H9 (cell line): ENCODE measurements at regions not wholly inside any gene's neighbourhood (a gene's known extent, or its start where the extent isn't known, plus 50 kb on each side); places are given as distances from the start of the nearest gene placed in this dataset.

Source experiments
- DNase-seq: peaks from one replicate; pipeline ENCODE4 v3.0.0-alpha.2; 2017
- H2AFZ ChIP-seq: one replicate; pipeline ENCODE4 v1.6.1; 2013; ENCODE audit warnings: mild to moderate bottlenecking, low read length, control low read depth, moderate library complexity
- H2AK5ac ChIP-seq: 2 replicates; pipeline ENCODE4 v1.6.1; 2013; ENCODE audit warnings: low read length, control low read depth, mixed read lengths; ENCODE audit not compliant: insufficient read length
- H2BK120ac ChIP-seq: one replicate; pipeline ENCODE4 v1.6.1; 2013; ENCODE audit warnings: low read depth, mild to moderate bottlenecking, low read length, control low read depth, inconsistent platforms; ENCODE audit not compliant: poor library complexity, severe bottlenecking
- H2BK12ac ChIP-seq: 2 replicates; pipeline ENCODE4 v1.6.1; 2013; ENCODE audit warnings: low read length, control low read depth, mixed read lengths, low read depth; ENCODE audit not compliant: insufficient read length
- H2BK15ac ChIP-seq: 2 replicates; pipeline ENCODE4 v1.6.1; 2013; ENCODE audit warnings: low read depth, low read length, control low read depth
- H2BK20ac ChIP-seq: one replicate; pipeline ENCODE4 v1.6.1; 2013; ENCODE audit warnings: low read depth, mild to moderate bottlenecking, low read length, control low read depth, inconsistent platforms; ENCODE audit not compliant: poor library complexity, severe bottlenecking
- H2BK5ac ChIP-seq: 2 replicates; pipeline ENCODE4 v1.6.1; 2013; ENCODE audit warnings: low read length, control low read depth, mixed read lengths; ENCODE audit not compliant: insufficient read length
- H3K14ac ChIP-seq: 2 replicates; pipeline ENCODE4 v1.6.1; 2013; ENCODE audit warnings: low read length, control low read depth; ENCODE audit not compliant: insufficient read depth
- H3K18ac ChIP-seq: 2 replicates; pipeline ENCODE4 v1.6.1; 2013; ENCODE audit warnings: low read depth, mild to moderate bottlenecking, mixed read lengths, low read length, control low read depth; ENCODE audit not compliant: insufficient read length
- H3K23ac ChIP-seq: 2 replicates; pipeline ENCODE4 v1.6.1; 2013; ENCODE audit warnings: low read length, control low read depth, mixed read lengths, low read depth; ENCODE audit not compliant: insufficient read length
- H3K23me2 ChIP-seq: 2 replicates; pipeline ENCODE4 v1.6.1; 2013; ENCODE audit warnings: low read depth, mild to moderate bottlenecking, mixed read lengths, low read length, control low read depth; ENCODE audit not compliant: insufficient read length, poor library complexity, severe bottlenecking
- H3K27ac ChIP-seq: 2 replicates; pipeline ENCODE4 v1.5.1; 2013; ENCODE audit warnings: low read length, control low read depth, mixed read lengths, low read depth; ENCODE audit not compliant: insufficient read length
- H3K27me3 ChIP-seq: 2 replicates; pipeline ENCODE4 v1.6.1; 2013; ENCODE audit warnings: low read length, control low read depth, inconsistent platforms; ENCODE audit not compliant: insufficient read depth
- H3K4ac ChIP-seq: 2 replicates; pipeline ENCODE4 v1.6.1; 2013; ENCODE audit warnings: low read depth, mild to moderate bottlenecking, control low read depth, inconsistent platforms, low read length, moderate library complexity
- H3K4me1 ChIP-seq: 2 replicates; pipeline ENCODE4 v1.6.1; 2013; ENCODE audit warnings: low read length, control low read depth, inconsistent platforms; ENCODE audit not compliant: insufficient read depth
- H3K4me2 ChIP-seq: 2 replicates; pipeline ENCODE4 v1.6.1; 2013; ENCODE audit warnings: low read length, control low read depth, mixed read lengths; ENCODE audit not compliant: insufficient read length, insufficient read depth
- H3K56ac ChIP-seq: 2 replicates; pipeline ENCODE4 v1.6.1; 2013; ENCODE audit warnings: low read depth, mild to moderate bottlenecking, mixed read lengths, low read length, control low read depth; ENCODE audit not compliant: insufficient read length
- H3K79me1 ChIP-seq: 2 replicates; pipeline ENCODE4 v1.6.1; 2013; ENCODE audit warnings: low read depth, mild to moderate bottlenecking, moderate library complexity, low read length, control low read depth, inconsistent platforms; ENCODE audit not compliant: insufficient read depth, poor library complexity, severe bottlenecking
- H3K79me2 ChIP-seq: 2 replicates; pipeline ENCODE4 v1.6.1; 2013; ENCODE audit warnings: low read length, control low read depth, inconsistent platforms; ENCODE audit not compliant: insufficient read depth
- H3K9ac ChIP-seq: 2 replicates; pipeline ENCODE4 v1.6.1; 2013; ENCODE audit warnings: low read length, control low read depth, mixed read lengths; ENCODE audit not compliant: insufficient read length; ENCODE audit errors: extremely low read depth
- H3K9me3 ChIP-seq: one replicate; pipeline ENCODE4 v1.6.1; 2013; ENCODE audit warnings: low read depth, low read length, inconsistent platforms; ENCODE audit not compliant: control insufficient read depth
- H3T11ph ChIP-seq: one replicate; pipeline ENCODE4 v1.6.1; 2013; ENCODE audit warnings: mild to moderate bottlenecking, low read length, control low read depth, inconsistent platforms
- H4K20me1 ChIP-seq: one replicate; pipeline ENCODE4 v1.6.1; 2013; ENCODE audit not compliant: control insufficient read depth, insufficient read length, insufficient read depth
- H4K5ac ChIP-seq: 2 replicates; pipeline ENCODE4 v1.6.1; 2013; ENCODE audit warnings: low read depth, mild to moderate bottlenecking, mixed read lengths, low read length, control low read depth; ENCODE audit not compliant: insufficient read length
- H4K8ac ChIP-seq: replicated peaks from 2 replicates; pipeline ENCODE4 v1.6.1; 2013; ENCODE audit warnings: low read length, control low read depth, mixed read lengths, low read depth; ENCODE audit not compliant: insufficient read length
- H4K91ac ChIP-seq: 2 replicates; pipeline ENCODE4 v1.6.1; 2013; ENCODE audit warnings: low read depth, mild to moderate bottlenecking, moderate library complexity, mixed read lengths, low read length, control low read depth; ENCODE audit not compliant: insufficient read length
- H3K27ac Mint-ChIP-seq, 3 experiments: 2 replicates in 2 of 3; 3 replicates in 1 of 3; pipeline ENCODE4 v1.8.0; 2020 to 2021; ENCODE audit warnings: mixed read lengths in 3 of 3, mild to moderate bottlenecking in 1 of 3, moderate library complexity in 1 of 3
- H3K27me3 Mint-ChIP-seq: 2 replicates; pipeline ENCODE4 v1.8.0; 2021; ENCODE audit warnings: low read depth, mild to moderate bottlenecking, moderate library complexity, mixed read lengths
- H3K36me3 Mint-ChIP-seq, 3 experiments: 2 replicates in 2 of 3; 3 replicates in 1 of 3; pipeline ENCODE4 v1.8.0; 2020 to 2021; ENCODE audit warnings: low read depth in 3 of 3, mixed read lengths in 3 of 3; ENCODE audit not compliant: insufficient read depth in 1 of 3
- H3K4me1 Mint-ChIP-seq, 2 experiments: 2 replicates each; pipeline ENCODE4 v1.8.0; 2020; ENCODE audit warnings: mixed read lengths in 2 of 2
- H3K4me3 Mint-ChIP-seq, 2 experiments: 2 replicates in 1 of 2; 3 replicates in 1 of 2; pipeline ENCODE4 v1.8.0; 2020 to 2021; ENCODE audit warnings: mild to moderate bottlenecking in 2 of 2, mixed read lengths in 2 of 2, moderate library complexity in 1 of 2
- H3K9me3 Mint-ChIP-seq, 2 experiments: 2 replicates in 1 of 2; 3 replicates in 1 of 2; pipeline ENCODE4 v1.8.0; 2020; ENCODE audit warnings: mild to moderate bottlenecking in 2 of 2, mixed read lengths in 2 of 2, moderate library complexity in 1 of 2
- WGBS: extraction: QIAGEN DNeasy Blood & Tissue Kit; methylation state at CpG from one replicate; pipeline ENCODE4 v1.1.7; 2013; ENCODE audit warnings: missing lambda C conversion rate, low lambda C conversion rate, mixed read lengths; ENCODE audit not compliant: insufficient read length; ENCODE audit errors: extremely low coverage; 5-methylcytosine and 5-hydroxymethylcytosine counted together
- TF ChIP-seq, protein P1 (sequence below): fragments of 200-600 bp; sonication (generic); conservative IDR thresholded peaks from 3 replicates; pipeline ENCODE4 v1.8.0; 2021; ENCODE audit warnings: antibody characterized with exemption, mild to moderate bottlenecking

DNA sequence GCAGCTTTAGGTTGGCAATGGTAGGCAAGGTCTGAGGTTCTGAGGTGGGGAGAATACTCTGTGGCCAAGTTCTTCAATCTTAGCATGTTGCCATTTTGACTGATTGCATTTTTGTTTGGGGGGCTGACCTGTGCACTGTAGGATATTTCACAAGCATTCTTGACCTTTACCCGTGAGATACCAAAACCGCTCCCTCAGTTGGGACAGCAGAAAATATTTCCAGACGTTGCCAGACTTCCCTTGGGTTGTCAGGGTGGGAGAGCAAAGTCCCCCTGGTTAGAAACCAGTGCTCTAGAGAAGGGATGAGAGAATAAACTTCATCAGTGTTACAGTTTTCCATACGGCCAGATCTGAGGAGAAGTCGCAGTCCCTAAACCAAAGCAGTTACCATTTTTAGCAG lies 279.6 kb downstream of the TFAP2B start:
- Histone ChIP-seq H3K23ac (no peak overlapping the region), H3K9me3 (no peaks in the 10 kb centered on the region)
- TF ChIP-seq, protein P1, sequence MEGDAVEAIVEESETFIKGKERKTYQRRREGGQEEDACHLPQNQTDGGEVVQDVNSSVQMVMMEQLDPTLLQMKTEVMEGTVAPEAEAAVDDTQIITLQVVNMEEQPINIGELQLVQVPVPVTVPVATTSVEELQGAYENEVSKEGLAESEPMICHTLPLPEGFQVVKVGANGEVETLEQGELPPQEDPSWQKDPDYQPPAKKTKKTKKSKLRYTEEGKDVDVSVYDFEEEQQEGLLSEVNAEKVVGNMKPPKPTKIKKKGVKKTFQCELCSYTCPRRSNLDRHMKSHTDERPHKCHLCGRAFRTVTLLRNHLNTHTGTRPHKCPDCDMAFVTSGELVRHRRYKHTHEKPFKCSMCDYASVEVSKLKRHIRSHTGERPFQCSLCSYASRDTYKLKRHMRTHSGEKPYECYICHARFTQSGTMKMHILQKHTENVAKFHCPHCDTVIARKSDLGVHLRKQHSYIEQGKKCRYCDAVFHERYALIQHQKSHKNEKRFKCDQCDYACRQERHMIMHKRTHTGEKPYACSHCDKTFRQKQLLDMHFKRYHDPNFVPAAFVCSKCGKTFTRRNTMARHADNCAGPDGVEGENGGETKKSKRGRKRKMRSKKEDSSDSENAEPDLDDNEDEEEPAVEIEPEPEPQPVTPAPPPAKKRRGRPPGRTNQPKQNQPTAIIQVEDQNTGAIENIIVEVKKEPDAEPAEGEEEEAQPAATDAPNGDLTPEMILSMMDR: no peak

More for the DNA sequence above, 279.6 kb downstream of the TFAP2B start:
- Histone ChIP-seq H2BK15ac (no peak overlapping the region), H3K23me2 (no peaks in the 10 kb centered on the region), H3K27me3 (no peaks in the 10 kb centered on the region), H3K4me1 (no peaks in the 10 kb centered on the region), H3K4ac (no peak overlapping the region), H2AK5ac (no peak overlapping the region), H2BK5ac (no peak overlapping the region), H4K5ac (no peak overlapping the region), H3K79me2 (no peaks in the 10 kb centered on the region), H3K27ac (no peak overlapping the region), H4K91ac (no peak overlapping the region), H3K4me2 (no peak overlapping the region), H3K9ac (no peak overlapping the region), H4K8ac (no peak overlapping the region), H3K56ac (no peak overlapping the region), H2AFZ (no peak overlapping the region), H3K14ac (no peak overlapping the region), H3T11ph (no peak overlapping the region), H3K79me1 (no peaks in the 10 kb centered on the region), H4K20me1 (no peaks in the 10 kb centered on the region), H2BK20ac (no peak overlapping the region), H2BK120ac (no peak overlapping the region), H3K18ac (no peak overlapping the region), H2BK12ac (no peak overlapping the region)
- no peaks in the 10 kb centered on the region for H3K4me1 Mint-ChIP-seq
- WGBS: no CpG with 5 or more reads among the region's 5 CpGs
- peaks cover 0 to 2% of the 10 kb centered on the region in 2 experiments; a peak in 1 of 5 replicates for H3K9me3 Mint-ChIP-seq
- H3K27ac Mint-ChIP-seq: no peak overlapping the region
- DNase-seq: no peak
- peaks cover 4% of the 10 kb centered on the region for H3K27me3 Mint-ChIP-seq
- H3K4me3 Mint-ChIP-seq: no peak overlapping the region
- no peaks in the 10 kb centered on the region for H3K36me3 Mint-ChIP-seq
